ENCODE measurements at regions not wholly inside any gene's neighbourhood (a gene's known extent, or its start where the extent isn't known, plus 50 kb on each side); places are given as distances from the start of the nearest gene placed in this dataset.
A peak's percentile ranks its signal among the peaks of the same experiment; 100 is the strongest.

- no peak overlapping the region for H3K27ac ChIP-seq
- H4K20me1 ChIP-seq = no peaks in the 10 kb centered on the region
- no peaks in the 10 kb centered on the region for H3K27me3 ChIP-seq
- no peaks in the 10 kb centered on the region for H3K36me3 ChIP-seq
- 0 out of 20 replicates have a peak, but pooled peaks cover 0 to under 1% (median 0%) of the 10 kb centered on the region in 10 experiments for H3K4me1 ChIP-seq
- peaks cover 0 to 9% (median 4%) of the 10 kb centered on the region in 11 experiments; a peak in 13 of 22 replicates for H3K9me3 ChIP-seq (replicated peaks in 1 of 11)
- no peak overlapping the region for H3K4me3 ChIP-seq
- no peak for TF ChIP-seq Cebpa-rat (IDR thresholded peaks at IDR 0.05)
- no peak overlapping the region for H3K4me2 ChIP-seq
- no peak overlapping the region for H3K9ac ChIP-seq
These were observed 1702.5 kb upstream of the RAG2 start for GRCh38 chr11:38300570-38300969.

DNA sequence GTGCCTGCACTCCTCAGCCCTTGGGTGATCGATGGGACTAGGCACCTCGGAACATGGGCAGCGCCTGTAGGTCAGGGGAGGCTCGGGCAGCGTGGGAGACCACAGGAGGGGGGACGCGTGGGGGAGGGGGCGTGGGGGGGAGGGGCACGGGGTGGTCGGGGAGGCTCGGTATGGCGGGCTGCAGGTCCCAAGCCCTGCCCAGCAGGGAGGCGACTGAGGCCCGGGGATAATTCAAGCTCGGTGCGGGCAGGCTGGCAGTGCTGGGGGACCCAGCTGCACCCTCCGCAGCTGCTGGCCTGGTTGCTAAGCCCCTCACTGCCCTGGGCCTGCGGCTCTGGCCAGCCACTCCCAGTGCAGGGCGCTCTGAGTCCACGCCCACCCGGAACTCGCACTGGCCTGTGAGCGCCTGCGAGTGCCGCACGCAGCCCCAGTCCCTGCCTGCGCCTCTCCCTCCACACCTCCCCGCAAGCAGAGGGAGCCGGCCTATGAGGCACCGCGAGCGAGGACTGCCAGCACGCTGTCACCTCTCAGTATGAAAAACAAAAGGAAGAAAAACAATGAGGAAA, 1698.3 kb upstream of the RAG2 start:
- no peak overlapping the region for H3K4me2 ChIP-seq
- no peak for TF ChIP-seq Cebpa-rat (IDR thresholded peaks at IDR 0.05)
- H4K20me1 ChIP-seq = no peaks in the 10 kb centered on the region
- no peaks in the 10 kb centered on the region for H3K4me1 ChIP-seq
- no peak overlapping the region for H3K27ac ChIP-seq
- H3K36me3 ChIP-seq = no peaks in the 10 kb centered on the region
- peaks cover 0 to 12% (median 8%) of the 10 kb centered on the region in 11 experiments; a peak in 13 of 22 replicates for H3K9me3 ChIP-seq (replicated peaks in 1 of 11)
- H3K27me3 ChIP-seq = no peaks in the 10 kb centered on the region
- H3K4me3 ChIP-seq = no peak overlapping the region
- no peak overlapping the region for H3K9ac ChIP-seq

DNA sequence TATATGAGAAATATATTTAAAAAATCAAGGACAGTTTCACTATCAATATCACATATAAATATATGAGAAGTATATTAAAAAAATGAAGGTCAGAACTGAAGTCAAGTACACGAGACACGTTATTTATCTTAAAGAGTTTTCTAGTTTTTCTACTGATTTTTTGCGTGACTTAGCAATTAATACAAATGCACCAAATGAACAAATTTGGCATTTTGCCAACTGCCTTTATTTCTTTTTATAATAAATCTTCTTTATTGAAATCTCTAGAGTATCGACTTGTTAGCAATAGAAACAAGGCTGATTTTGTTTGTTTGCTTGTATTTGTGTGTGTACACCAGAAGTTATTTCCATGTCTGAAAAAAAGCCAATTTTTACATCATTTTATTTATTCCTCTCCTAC, 1684.7 kb upstream of the RAG2 start:
- 0 out of 20 replicates have a peak, but pooled peaks cover 0 to 4% (median 0%) of the 10 kb centered on the region in 10 experiments for H3K4me1 ChIP-seq
- no peak for TF ChIP-seq Cebpa-rat (IDR thresholded peaks at IDR 0.05)
- no peak overlapping the region for H3K9ac ChIP-seq
- H3K27ac ChIP-seq = no peak overlapping the region
- H4K20me1 ChIP-seq = no peaks in the 10 kb centered on the region
- peaks cover 0 to 4% (median 0%) of the 10 kb centered on the region in 11 experiments; a peak in 1 of 22 replicates for H3K36me3 ChIP-seq
- peaks cover 6 to 16% (median 12%) of the 10 kb centered on the region in 11 experiments for H3K9me3 ChIP-seq (replicated peaks in 1 of 11)
- H3K4me3 ChIP-seq = no peak overlapping the region
- no peak overlapping the region for H3K4me2 ChIP-seq
- no peaks in the 10 kb centered on the region for H3K27me3 ChIP-seq

- Histone ChIP-seq H3K4me2 (no peak overlapping the region), H3K9me3 (replicated peaks in 1 of 11) (peaks cover 6 to 16% (median 12%) of the 10 kb centered on the region in 11 experiments), H3K4me1 (peaks cover 0 to 4% (median 0%) of the 10 kb centered on the region in 10 experiments; a peak in 2 of 20 replicates), H3K4me3 (no peak overlapping the region), H3K9ac (no peak overlapping the region), H3K27ac (no peak overlapping the region), H4K20me1 (no peaks in the 10 kb centered on the region), H3K36me3 (peaks cover 0 to 4% (median 0%) of the 10 kb centered on the region in 11 experiments; a peak in 1 of 22 replicates), H3K27me3 (no peaks in the 10 kb centered on the region)
- no peak for TF ChIP-seq Cebpa-rat (IDR thresholded peaks at IDR 0.05)
These were observed 1680.6 kb upstream of the RAG2 start for GRCh38 chr11:38278457-38279141.

GRCh38 chr11:38274031-38274430, 1676.0 kb upstream of the RAG2 start:
- no peak overlapping the region for H3K4me2 ChIP-seq
- H3K27ac ChIP-seq = no peak overlapping the region
- TF ChIP-seq Cebpa-rat (IDR thresholded peaks at IDR 0.05) = no peak
- peaks cover 0 to 10% (median 0%) of the 10 kb centered on the region in 10 experiments; a peak in 6 of 20 replicates for H3K4me1 ChIP-seq
- peaks cover 0 to 4% (median 0%) of the 10 kb centered on the region in 11 experiments; a peak in 1 of 22 replicates for H3K36me3 ChIP-seq
- H3K4me3 ChIP-seq = no peak overlapping the region
- H3K9me3 ChIP-seq (replicated peaks in 1 of 11) = peaks cover 9 to 33% (median 19%) of the 10 kb centered on the region in 11 experiments
- H4K20me1 ChIP-seq = no peaks in the 10 kb centered on the region
- no peak overlapping the region for H3K9ac ChIP-seq
- H3K27me3 ChIP-seq = no peaks in the 10 kb centered on the region

GRCh38 chr11:38272376-38272775, 1674.3 kb upstream of the RAG2 start:
- no peaks in the 10 kb centered on the region for H3K27me3 ChIP-seq
- no peaks in the 10 kb centered on the region for H3K36me3 ChIP-seq
- H3K4me2 ChIP-seq = peak overlapping the region in 6 of 11 experiments; percentile 7 to 28 (median 15); a peak in 4 of 22 replicates
- H3K9ac ChIP-seq = no peak overlapping the region
- peaks cover 0 to 10% (median 0%) of the 10 kb centered on the region in 10 experiments; a peak in 6 of 20 replicates for H3K4me1 ChIP-seq
- peaks cover 0 to 20% (median 8%) of the 10 kb centered on the region in 11 experiments; a peak in 15 of 22 replicates for H3K9me3 ChIP-seq (replicated peaks in 1 of 11)
- no peaks in the 10 kb centered on the region for H4K20me1 ChIP-seq
- no peak for TF ChIP-seq Cebpa-rat (IDR thresholded peaks at IDR 0.05)
- H3K4me3 ChIP-seq = no peak overlapping the region
- H3K27ac ChIP-seq = no peak overlapping the region

DNA sequence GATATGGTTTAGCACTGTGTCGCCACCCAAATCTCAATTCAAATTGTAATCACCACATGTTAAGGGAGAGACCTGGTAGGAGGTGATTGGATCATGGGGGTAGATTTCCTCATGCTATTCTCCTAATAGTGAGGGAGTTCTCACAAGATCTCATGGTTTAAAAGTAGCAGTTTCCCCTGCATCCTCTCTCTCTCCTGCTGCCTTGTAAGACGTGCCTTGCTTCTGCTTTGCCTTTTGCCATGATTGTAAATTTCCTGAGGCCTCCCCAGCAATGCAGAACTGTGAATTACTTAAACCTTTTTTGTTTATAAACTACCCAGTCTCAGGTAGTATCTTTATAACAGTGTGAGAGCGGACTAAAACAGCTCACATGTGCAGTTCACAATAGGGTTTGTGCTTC, 1668.7 kb upstream of the RAG2 start:
- H3K36me3 ChIP-seq = no peaks in the 10 kb centered on the region

GRCh38 chr11:38256436-38256835, 1658.4 kb upstream of the RAG2 start:
- H3K27me3 ChIP-seq = no peaks in the 10 kb centered on the region
- H3K36me3 ChIP-seq = no peaks in the 10 kb centered on the region
- peaks cover 0 to 21% (median 9%) of the 10 kb centered on the region in 10 experiments; a peak in 10 of 20 replicates for H3K4me1 ChIP-seq
- no peaks in the 10 kb centered on the region for H4K20me1 ChIP-seq
- no peaks in the 10 kb centered on the region for H3K9me3 ChIP-seq (replicated peaks in 1 of 11)
- H3K4me3 ChIP-seq = no peak overlapping the region
- TF ChIP-seq Cebpa-rat (IDR thresholded peaks at IDR 0.05) = no peak
- no peak overlapping the region for H3K9ac ChIP-seq
- H3K27ac ChIP-seq = no peak overlapping the region
- H3K4me2 ChIP-seq = no peak overlapping the region

More for the DNA sequence above, 1668.7 kb upstream of the RAG2 start:
- no peak for TF ChIP-seq Cebpa-rat (IDR thresholded peaks at IDR 0.05)
- Histone ChIP-seq H3K4me2 (no peak overlapping the region), H3K9me3 (replicated peaks in 1 of 11) (peaks cover 0 to 25% (median 16%) of the 10 kb centered on the region in 11 experiments; a peak in 15 of 22 replicates), H3K4me3 (no peak overlapping the region), H3K27ac (no peak overlapping the region), H3K9ac (no peak overlapping the region), H4K20me1 (no peaks in the 10 kb centered on the region), H3K27me3 (no peaks in the 10 kb centered on the region), H3K4me1 (no peaks in the 10 kb centered on the region)

DNA sequence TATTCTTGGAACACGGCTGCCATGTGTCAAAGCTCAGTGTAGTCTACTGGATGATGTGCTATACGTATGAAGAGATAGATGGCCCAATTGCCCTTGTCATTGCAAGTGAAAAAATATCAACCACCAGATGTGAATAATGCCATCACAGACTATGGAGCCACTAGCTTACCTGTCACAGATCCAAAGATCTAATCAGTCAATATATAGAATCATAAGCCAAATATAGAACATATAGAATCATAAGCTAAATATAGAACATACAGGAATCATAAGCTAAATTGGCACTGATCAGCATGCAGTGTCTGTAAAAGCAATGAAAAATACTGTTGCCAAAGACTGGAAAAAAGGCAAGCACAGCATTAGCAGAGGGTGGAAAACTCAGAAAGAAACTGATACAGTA, 1656.9 kb upstream of the RAG2 start:
- no peak overlapping the region for H3K4me3 ChIP-seq
- TF ChIP-seq Cebpa-rat (IDR thresholded peaks at IDR 0.05) = no peak
- H3K4me1 ChIP-seq = peaks cover 0 to 24% (median 9%) of the 10 kb centered on the region in 10 experiments; a peak in 10 of 20 replicates
- peaks cover 0 to 12% (median 11%) of the 10 kb centered on the region in 11 experiments; a peak in 15 of 22 replicates for H3K9me3 ChIP-seq (replicated peaks in 1 of 11)
- no peak overlapping the region for H3K9ac ChIP-seq
- H3K36me3 ChIP-seq = no peaks in the 10 kb centered on the region
- H3K4me2 ChIP-seq = no peak overlapping the region
- no peaks in the 10 kb centered on the region for H3K27me3 ChIP-seq
- no peak overlapping the region for H3K27ac ChIP-seq
- no peaks in the 10 kb centered on the region for H4K20me1 ChIP-seq

Measured in BLaER1 treated with 17β-estradiol and CSF1 and Interleukin-3, amounts not matched to agents 10 nM and 100 nM (cell line).